CD8-positive, alpha-beta memory T cell (primary cell): ENCODE measurements at regions not wholly inside any gene's neighbourhood (a gene's known extent, or its start where the extent isn't known, plus 50 kb on each side); places are given as distances from the start of the nearest gene placed in this dataset.

Experiments used
- CTCF ChIA-PET: fragments of 350-600 bp; sonication (Branson Sonifier 250); formaldehyde crosslinking; loops from one replicate; lab custom pipeline; 2021; ENCODE audit warnings: antibody characterized with exemption; lab: Charles Lee
- POLR2A ChIA-PET: fragments of 350-600 bp; sonication (Branson Sonifier 250); formaldehyde crosslinking; loops from one replicate; lab custom pipeline; 2021; ENCODE audit warnings: antibody characterized with exemption; lab: Charles Lee
- DNase-seq, 5 donors: peaks; one replicate each; pipeline versions ENCODE4 v3.0.0 to v3.0.0-alpha.2; 2020 to 2022; ENCODE audit warnings: mixed read lengths in 1 of 5
- H3K27ac ChIP-seq: one replicate; pipeline ENCODE4 v1.7.0; 2013; ENCODE audit warnings: low read depth, mild to moderate bottlenecking, low read length, moderate library complexity
- H3K27me3 ChIP-seq: 2 replicates; pipeline ENCODE4 v1.7.0; 2013; ENCODE audit warnings: low read length, mild to moderate bottlenecking; ENCODE audit not compliant: insufficient read depth, poor library complexity, severe bottlenecking
- H3K36me3 ChIP-seq: 2 replicates; pipeline ENCODE4 v1.7.0; 2013; ENCODE audit warnings: mild to moderate bottlenecking, low read length, moderate library complexity; ENCODE audit not compliant: insufficient read depth
- H3K4me1 ChIP-seq: 2 replicates; pipeline ENCODE4 v1.7.0; 2013; ENCODE audit warnings: mild to moderate bottlenecking, low read length, moderate library complexity; ENCODE audit not compliant: insufficient read depth
- H3K4me3 ChIP-seq: 2 replicates; pipeline ENCODE4 v1.7.0; 2013; ENCODE audit warnings: mild to moderate bottlenecking, low read length
- H3K9me3 ChIP-seq: 2 replicates; pipeline ENCODE4 v1.7.0; 2013; ENCODE audit warnings: mild to moderate bottlenecking, low read length
- H3K27ac Mint-ChIP-seq, 8 donors: one replicate each; pipeline ENCODE4 v1.8.0; 2020 to 2021; ENCODE audit warnings: mixed read lengths in 8 of 8, mild to moderate bottlenecking in 6 of 8, inconsistent platforms in 3 of 8, moderate library complexity in 3 of 8
- H3K27me3 Mint-ChIP-seq, 2 donors: one replicate each; pipeline ENCODE4 v1.8.0; 2020 to 2021; ENCODE audit warnings: mixed read lengths in 2 of 2, mild to moderate bottlenecking in 1 of 2, moderate library complexity in 1 of 2
- H3K36me3 Mint-ChIP-seq, 3 donors: one replicate each; pipeline ENCODE4 v1.8.0; 2020 to 2021; ENCODE audit warnings: mixed read lengths in 3 of 3, inconsistent platforms in 1 of 3, mild to moderate bottlenecking in 1 of 3
- H3K4me1 Mint-ChIP-seq, 3 donors: one replicate each; pipeline ENCODE4 v1.8.0; 2020 to 2021; ENCODE audit warnings: mixed read lengths in 3 of 3, inconsistent platforms in 1 of 3, mild to moderate bottlenecking in 1 of 3
- H3K4me3 Mint-ChIP-seq, 7 donors: one replicate each; pipeline ENCODE4 v1.8.0; 2020 to 2021; ENCODE audit warnings: mixed read lengths in 7 of 7, mild to moderate bottlenecking in 6 of 7, moderate library complexity in 4 of 7, inconsistent platforms in 2 of 7
- H3K9me3 Mint-ChIP-seq, 5 donors: one replicate each; pipeline ENCODE4 v1.8.0; 2020 to 2022; ENCODE audit warnings: mixed read lengths in 5 of 5, mild to moderate bottlenecking in 3 of 5, moderate library complexity in 2 of 5, inconsistent platforms in 1 of 5

- H3K4me3 Mint-ChIP-seq: no peak overlapping the region
- H3K4me3 ChIP-seq: no peak overlapping the region
- H3K36me3 ChIP-seq: no peaks in the 10 kb centered on the region
- ChIA-PET CTCF (no interaction called here), POLR2A (no interaction called here)
- no peaks in the 10 kb centered on the region for H3K27me3 Mint-ChIP-seq
- no peaks in the 10 kb centered on the region for H3K4me1 Mint-ChIP-seq
- H3K9me3 ChIP-seq: no peaks in the 10 kb centered on the region
- peaks cover 2 to 9% (median 7%) of the 10 kb centered on the region in 5 donors for H3K9me3 Mint-ChIP-seq
- DNase-seq: no peak
- no peak overlapping the region for H3K27ac Mint-ChIP-seq
- no peaks in the 10 kb centered on the region for H3K36me3 Mint-ChIP-seq
- no peak overlapping the region for H3K27ac ChIP-seq
- H3K4me1 ChIP-seq: no peaks in the 10 kb centered on the region
- no peaks in the 10 kb centered on the region for H3K27me3 ChIP-seq
Observed at GRCh38 chr11:97111559-97111958, 721.7 kb downstream of the JRKL start.

- Histone ChIP-seq H3K36me3 (no peaks in the 10 kb centered on the region), H3K27ac (no peak overlapping the region), H3K9me3 (no peaks in the 10 kb centered on the region), H3K4me3 (no peak overlapping the region), H3K27me3 (no peaks in the 10 kb centered on the region), H3K4me1 (no peaks in the 10 kb centered on the region)
- Mint-ChIP-seq H3K4me1 (no peaks in the 10 kb centered on the region), H3K36me3 (no peaks in the 10 kb centered on the region), H3K27me3 (no peaks in the 10 kb centered on the region), H3K4me3 (no peak overlapping the region), H3K9me3 (peaks cover 3 to 15% (median 6%) of the 10 kb centered on the region in 5 donors), H3K27ac (no peak overlapping the region)
- ChIA-PET POLR2A (no interaction called here), CTCF (no interaction called here)
- no peak for DNase-seq
Observed at GRCh38 chr11:97118614-97119200, 728.9 kb downstream of the JRKL start.

DNA sequence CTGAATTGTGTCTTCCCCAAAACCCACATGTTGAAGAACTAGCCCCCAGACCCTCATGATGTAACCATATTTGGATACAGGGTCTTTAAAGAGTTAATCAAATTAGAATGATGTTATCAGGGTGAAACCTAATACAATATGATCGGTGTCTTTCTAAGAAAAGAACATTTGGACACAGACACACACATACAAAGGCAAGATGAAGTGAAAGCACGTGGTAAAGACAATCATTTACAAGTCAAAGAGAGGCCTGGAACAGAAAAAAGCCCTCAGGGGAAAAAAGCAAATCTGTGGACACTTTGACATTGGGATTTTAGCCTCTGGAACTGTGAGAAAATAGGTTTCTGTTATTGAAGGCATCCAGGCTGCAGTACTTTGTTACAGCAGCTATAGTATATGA, 733.4 kb downstream of the JRKL start:
- Histone ChIP-seq H3K36me3 (no peaks in the 10 kb centered on the region), H3K4me3 (no peak overlapping the region), H3K27ac (no peak overlapping the region), H3K27me3 (no peaks in the 10 kb centered on the region), H3K4me1 (no peaks in the 10 kb centered on the region), H3K9me3 (no peaks in the 10 kb centered on the region)
- H3K9me3 Mint-ChIP-seq: peaks cover 7 to 28% (median 11%) of the 10 kb centered on the region in 5 donors
- H3K27me3 Mint-ChIP-seq: peaks cover 0 to 2% of the 10 kb centered on the region in 2 donors
- H3K4me1 Mint-ChIP-seq: no peaks in the 10 kb centered on the region
- DNase-seq: no peak
- no peak overlapping the region for H3K4me3 Mint-ChIP-seq
- ChIA-PET CTCF (no interaction called here), POLR2A (no interaction called here)
- H3K36me3 Mint-ChIP-seq: no peaks in the 10 kb centered on the region
- no peak overlapping the region for H3K27ac Mint-ChIP-seq

DNA sequence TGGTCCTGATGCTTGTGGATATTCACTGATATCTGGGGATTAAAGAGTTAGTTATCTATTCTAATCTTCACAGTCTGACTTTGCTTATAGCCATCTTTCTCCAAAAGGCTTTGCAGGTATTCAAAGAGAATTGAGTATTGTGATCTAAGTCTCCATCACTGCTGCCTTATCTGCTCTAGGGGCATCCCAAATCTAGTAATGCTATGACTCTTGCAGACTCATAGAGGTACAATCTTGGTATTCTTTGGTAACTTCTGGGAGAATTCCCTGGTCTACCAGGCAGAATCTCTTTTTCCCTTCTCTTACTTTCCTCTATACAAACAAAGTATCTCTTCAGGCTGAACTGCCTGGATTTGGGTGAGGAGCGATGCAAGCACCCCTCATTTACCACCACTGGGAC, 746.3 kb downstream of the JRKL start:
- H3K27ac Mint-ChIP-seq: no peak overlapping the region

GRCh38 chr11:97140885-97141494, 751.2 kb downstream of the JRKL start:
- Histone ChIP-seq H3K9me3 (no peaks in the 10 kb centered on the region), H3K4me3 (no peak overlapping the region), H3K27ac (no peak overlapping the region), H3K27me3 (no peaks in the 10 kb centered on the region), H3K36me3 (no peaks in the 10 kb centered on the region), H3K4me1 (no peaks in the 10 kb centered on the region)
- Mint-ChIP-seq H3K9me3 (peaks cover 2 to 26% (median 12%) of the 10 kb centered on the region in 5 donors), H3K36me3 (no peaks in the 10 kb centered on the region), H3K4me1 (no peaks in the 10 kb centered on the region), H3K4me3 (no peak overlapping the region), H3K27me3 (peaks cover 0 to 2% of the 10 kb centered on the region in 2 donors), H3K27ac (no peak overlapping the region)
- no peak for DNase-seq
- ChIA-PET POLR2A (no interaction called here), CTCF (no interaction called here)

More for the DNA sequence above, 746.3 kb downstream of the JRKL start:
- ChIA-PET CTCF (no interaction called here), POLR2A (no interaction called here)
- H3K27me3 Mint-ChIP-seq: no peaks in the 10 kb centered on the region
- no peak overlapping the region for H3K4me3 Mint-ChIP-seq
- no peak for DNase-seq
- Histone ChIP-seq H3K4me3 (no peak overlapping the region), H3K27me3 (no peaks in the 10 kb centered on the region), H3K36me3 (no peaks in the 10 kb centered on the region), H3K9me3 (peaks cover 4% of the 10 kb centered on the region), H3K4me1 (no peaks in the 10 kb centered on the region), H3K27ac (no peak overlapping the region)
- peaks cover 10 to 47% (median 17%) of the 10 kb centered on the region in 5 donors for H3K9me3 Mint-ChIP-seq
- no peaks in the 10 kb centered on the region for H3K36me3 Mint-ChIP-seq
- no peaks in the 10 kb centered on the region for H3K4me1 Mint-ChIP-seq

GRCh38 chr11:97143463-97143862, 753.6 kb downstream of the JRKL start:
- peaks cover 3 to 32% (median 8%) of the 10 kb centered on the region in 5 donors for H3K9me3 Mint-ChIP-seq
- ChIA-PET POLR2A (no interaction called here), CTCF (no interaction called here)
- Histone ChIP-seq H3K36me3 (no peaks in the 10 kb centered on the region), H3K27ac (no peak overlapping the region), H3K27me3 (no peaks in the 10 kb centered on the region), H3K9me3 (no peaks in the 10 kb centered on the region), H3K4me1 (no peaks in the 10 kb centered on the region), H3K4me3 (no peak overlapping the region)
- no peak overlapping the region for H3K4me3 Mint-ChIP-seq
- H3K4me1 Mint-ChIP-seq: no peaks in the 10 kb centered on the region
- no peaks in the 10 kb centered on the region for H3K36me3 Mint-ChIP-seq
- no peak overlapping the region for H3K27ac Mint-ChIP-seq
- peaks cover 0 to 2% of the 10 kb centered on the region in 2 donors for H3K27me3 Mint-ChIP-seq
- DNase-seq: no peak

GRCh38 chr11:97149741-97150140, 759.9 kb downstream of the JRKL start:
- H3K4me1 Mint-ChIP-seq: no peaks in the 10 kb centered on the region
- H3K36me3 Mint-ChIP-seq: no peaks in the 10 kb centered on the region
- H3K9me3 ChIP-seq: no peaks in the 10 kb centered on the region
- H3K4me3 Mint-ChIP-seq: no peak overlapping the region
- H3K36me3 ChIP-seq: no peaks in the 10 kb centered on the region
- no peak overlapping the region for H3K27ac Mint-ChIP-seq
- no peaks in the 10 kb centered on the region for H3K27me3 Mint-ChIP-seq
- H3K27ac ChIP-seq: no peak overlapping the region
- no peak overlapping the region for H3K4me3 ChIP-seq
- no peaks in the 10 kb centered on the region for H3K27me3 ChIP-seq
- peaks cover 2 to 39% (median 5%) of the 10 kb centered on the region in 5 donors for H3K9me3 Mint-ChIP-seq
- no peak for DNase-seq
- ChIA-PET POLR2A (no interaction called here), CTCF (no interaction called here)
- H3K4me1 ChIP-seq: no peaks in the 10 kb centered on the region

GRCh38 chr11:97157221-97157740, 767.5 kb downstream of the JRKL start:
- no peaks in the 10 kb centered on the region for H3K27me3 Mint-ChIP-seq
- Histone ChIP-seq H3K4me1 (no peaks in the 10 kb centered on the region), H3K9me3 (no peaks in the 10 kb centered on the region), H3K36me3 (no peaks in the 10 kb centered on the region), H3K27me3 (no peaks in the 10 kb centered on the region), H3K4me3 (no peak overlapping the region), H3K27ac (no peak overlapping the region)
- no peaks in the 10 kb centered on the region for H3K36me3 Mint-ChIP-seq
- H3K9me3 Mint-ChIP-seq: peaks cover 2 to 27% (median 6%) of the 10 kb centered on the region in 5 donors
- POLR2A ChIA-PET: no interaction called here
- H3K4me1 Mint-ChIP-seq: no peaks in the 10 kb centered on the region
- no peak overlapping the region for H3K4me3 Mint-ChIP-seq
- H3K27ac Mint-ChIP-seq: no peak overlapping the region
- no peak for DNase-seq
- CTCF ChIA-PET: no interaction called here
